IgD-negative memory B cell (primary cell): ENCODE measurements at regions not wholly inside any gene's neighbourhood (a gene's known extent, or its start where the extent isn't known, plus 50 kb on each side); places are given as distances from the start of the nearest gene placed in this dataset.
A peak's percentile ranks its signal among the peaks of the same experiment; 100 is the strongest.
"Not testable (repeated sequence)": the region's sequence is repeated elsewhere in the genome, so short reads cannot be mapped to it uniquely, and the experiment has no call there.

ENCODE experiments used
- H3K27ac Mint-ChIP-seq, 3 donors: one replicate each; pipeline ENCODE4 v1.8.0; 2020 to 2022; ENCODE audit warnings: mild to moderate bottlenecking in 3 of 3, mixed read lengths in 3 of 3, moderate library complexity in 1 of 3
- H3K27me3 Mint-ChIP-seq: one replicate; pipeline ENCODE4 v1.8.0; 2021; ENCODE audit warnings: mixed read lengths
- H3K36me3 Mint-ChIP-seq: one replicate; pipeline ENCODE4 v1.8.0; 2020; ENCODE audit warnings: mild to moderate bottlenecking, mixed read lengths
- H3K4me1 Mint-ChIP-seq, 3 donors: one replicate each; pipeline ENCODE4 v1.8.0; 2020 to 2022; ENCODE audit warnings: mixed read lengths in 3 of 3, mild to moderate bottlenecking in 1 of 3
- H3K4me3 Mint-ChIP-seq, 4 donors: one replicate each; pipeline ENCODE4 v1.8.0; 2020 to 2022; ENCODE audit warnings: mild to moderate bottlenecking in 4 of 4, mixed read lengths in 4 of 4, moderate library complexity in 3 of 4
- H3K9me3 Mint-ChIP-seq, 3 donors: one replicate each; pipeline ENCODE4 v1.8.0; 2020 to 2021; ENCODE audit warnings: mixed read lengths in 3 of 3, mild to moderate bottlenecking in 1 of 3

- not testable (repeated sequence) for H3K4me3 Mint-ChIP-seq, H3K27ac Mint-ChIP-seq, H3K4me1 Mint-ChIP-seq, H3K27me3 Mint-ChIP-seq
- H3K36me3 Mint-ChIP-seq: peaks cover 20% of the 10 kb centered on the region
- H3K9me3 Mint-ChIP-seq: peaks cover 2 to 13% (median 2%) of the 10 kb centered on the region in 3 donors
Measured at GRCh38 chr3:197618408-197618807, 62.6 kb upstream of the BDH1 start.

GRCh38 chr3:197615430-197615829, 59.7 kb upstream of the BDH1 start:
- peaks cover 21% of the 10 kb centered on the region for H3K36me3 Mint-ChIP-seq

GRCh38 chr3:197614134-197614533, 58.4 kb upstream of the BDH1 start:
- H3K4me3 Mint-ChIP-seq, H3K4me1 Mint-ChIP-seq, H3K27me3 Mint-ChIP-seq: not testable (repeated sequence)
- Mint-ChIP-seq H3K36me3 (peaks cover 28% of the 10 kb centered on the region), H3K27ac (peak overlapping the region in 1 of 3 donors; percentile 25), H3K9me3 (peaks cover 2 to 13% (median 3%) of the 10 kb centered on the region in 3 donors)

More at GRCh38 chr3:197615430-197615829, 59.7 kb upstream of the BDH1 start:
- H3K4me3 Mint-ChIP-seq: no peak overlapping the region
- no peaks in the 10 kb centered on the region for H3K4me1 Mint-ChIP-seq
- H3K27ac Mint-ChIP-seq: no peak overlapping the region
- H3K27me3 Mint-ChIP-seq: no peaks in the 10 kb centered on the region
- H3K9me3 Mint-ChIP-seq: peaks cover 2 to 13% (median 3%) of the 10 kb centered on the region in 3 donors

GRCh38 chr3:197613199-197613598, 57.4 kb upstream of the BDH1 start:
- peaks cover 30% of the 10 kb centered on the region for H3K36me3 Mint-ChIP-seq
- no peaks in the 10 kb centered on the region for H3K27me3 Mint-ChIP-seq
- H3K9me3 Mint-ChIP-seq: peaks cover 2 to 13% (median 3%) of the 10 kb centered on the region in 3 donors
- no peak overlapping the region for H3K4me3 Mint-ChIP-seq
- peak overlapping the region in 1 of 3 donors; percentile 45 for H3K27ac Mint-ChIP-seq
- H3K4me1 Mint-ChIP-seq: peaks cover 0 to 2% (median 0%) of the 10 kb centered on the region in 3 donors

- H3K9me3 Mint-ChIP-seq: peaks cover 2 to 8% (median 2%) of the 10 kb centered on the region in 3 donors
- H3K4me3 Mint-ChIP-seq: no peak overlapping the region
- peaks cover 0 to 2% (median 0%) of the 10 kb centered on the region in 3 donors for H3K4me1 Mint-ChIP-seq
- peaks cover 22% of the 10 kb centered on the region for H3K36me3 Mint-ChIP-seq
- no peak overlapping the region for H3K27ac Mint-ChIP-seq
- H3K27me3 Mint-ChIP-seq: no peaks in the 10 kb centered on the region
Measured at GRCh38 chr3:197611255-197611654, 55.5 kb upstream of the BDH1 start.

- Mint-ChIP-seq H3K4me1 (peaks cover 0 to 2% (median 0%) of the 10 kb centered on the region in 3 donors), H3K4me3 (no peak overlapping the region), H3K9me3 (peaks cover 0 to 2% (median 0%) of the 10 kb centered on the region in 3 donors), H3K36me3 (peaks cover 10% of the 10 kb centered on the region), H3K27ac (no peak overlapping the region), H3K27me3 (no peaks in the 10 kb centered on the region)
Measured at GRCh38 chr3:197606468-197606867, 50.7 kb upstream of the BDH1 start.
